Glutamatergic neuron (in vitro differentiated cells): ENCODE measurements at regions not wholly inside any gene's neighbourhood (a gene's known extent, or its start where the extent isn't known, plus 50 kb on each side); places are given as distances from the start of the nearest gene placed in this dataset.

Experiments
- DNase-seq: peaks from one replicate; pipeline ENCODE4 v3.0.0; 2022
- H3K27ac Mint-ChIP-seq: one replicate; pipeline ENCODE4 v1.8.0; 2020; ENCODE audit warnings: mild to moderate bottlenecking, mixed read lengths, inconsistent platforms; ENCODE audit not compliant: unreplicated experiment
- H3K27me3 Mint-ChIP-seq: one replicate; pipeline ENCODE4 v1.8.0; 2020; ENCODE audit warnings: mild to moderate bottlenecking, moderate library complexity, mixed read lengths, inconsistent platforms; ENCODE audit not compliant: unreplicated experiment
- H3K36me3 Mint-ChIP-seq: one replicate; pipeline ENCODE4 v1.8.0; 2020; ENCODE audit warnings: mild to moderate bottlenecking, mixed read lengths, inconsistent platforms; ENCODE audit not compliant: unreplicated experiment
- H3K4me1 Mint-ChIP-seq: one replicate; pipeline ENCODE4 v1.8.0; 2020; ENCODE audit warnings: mild to moderate bottlenecking, low read depth, mixed read lengths, inconsistent platforms; ENCODE audit not compliant: unreplicated experiment
- H3K4me3 Mint-ChIP-seq: one replicate; pipeline ENCODE4 v1.8.0; 2020; ENCODE audit warnings: mild to moderate bottlenecking, mixed read lengths, inconsistent platforms; ENCODE audit not compliant: unreplicated experiment
- H3K9me3 Mint-ChIP-seq: one replicate; pipeline ENCODE4 v1.8.0; 2020; ENCODE audit warnings: mild to moderate bottlenecking, moderate library complexity, mixed read lengths, inconsistent platforms; ENCODE audit not compliant: unreplicated experiment
- CTCF ChIP-seq: fragments of 200-600 bp; sonication (generic); IDR thresholded peaks from one replicate; pipeline ENCODE4 v1.5.0; 2021; ENCODE audit not compliant: partially characterized antibody, unreplicated experiment

DNA sequence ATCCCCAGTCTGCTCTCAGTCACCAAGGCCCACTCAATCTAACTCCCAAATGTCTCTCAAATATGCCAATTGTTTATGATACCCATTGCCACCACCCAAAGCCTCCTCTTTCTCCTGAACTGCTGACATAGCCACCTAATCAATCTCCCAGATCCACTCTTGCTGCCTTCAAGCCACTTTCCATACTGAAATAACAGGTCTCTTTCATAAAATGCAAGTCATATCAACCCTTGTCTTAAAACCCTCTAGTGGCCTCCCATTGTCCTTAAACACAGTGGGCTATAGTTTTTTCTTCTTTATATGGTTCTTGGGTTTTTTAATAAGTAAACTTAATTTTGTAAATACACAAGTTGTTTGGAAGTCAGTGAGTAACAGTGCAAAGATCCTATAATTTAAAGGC, 155.2 kb upstream of the ZC3H12C start:
- TF ChIP-seq CTCF = no peak
- no peaks in the 10 kb centered on the region for H3K27me3 Mint-ChIP-seq
- H3K4me1 Mint-ChIP-seq = no peaks in the 10 kb centered on the region
- no peak overlapping the region for H3K4me3 Mint-ChIP-seq
- H3K36me3 Mint-ChIP-seq = no peaks in the 10 kb centered on the region
- no peaks in the 10 kb centered on the region for H3K9me3 Mint-ChIP-seq
- no peak overlapping the region for H3K27ac Mint-ChIP-seq
- DNase-seq = no peak

- no peaks in the 10 kb centered on the region for H3K36me3 Mint-ChIP-seq
- no peak overlapping the region for H3K4me3 Mint-ChIP-seq
- peaks cover 2% of the 10 kb centered on the region for H3K27me3 Mint-ChIP-seq
- H3K9me3 Mint-ChIP-seq = no peaks in the 10 kb centered on the region
- H3K4me1 Mint-ChIP-seq = no peaks in the 10 kb centered on the region
- no peak for DNase-seq
- TF ChIP-seq CTCF = peak; percentile 51
- H3K27ac Mint-ChIP-seq = no peak overlapping the region
Observed at GRCh38 chr11:109939166-109939810, 153.9 kb upstream of the ZC3H12C start.

DNA sequence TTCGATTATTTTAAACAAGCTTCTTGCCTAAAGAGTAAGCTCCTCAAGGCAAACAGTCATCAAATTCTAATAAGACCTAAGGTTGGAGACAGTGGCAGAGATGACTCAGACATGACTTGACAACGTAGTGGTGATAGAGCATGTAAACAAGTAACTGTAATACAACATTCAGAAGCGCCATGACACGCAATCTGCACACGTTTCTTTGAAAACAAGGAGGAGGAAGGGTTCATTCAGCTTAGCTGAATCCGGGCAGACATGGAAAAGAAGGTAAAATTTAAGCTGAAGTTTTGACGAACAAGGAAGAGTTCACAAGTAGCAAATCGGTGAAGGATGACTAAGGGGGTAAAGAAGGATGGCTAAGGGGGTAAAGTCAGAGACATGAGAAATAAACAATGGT, 152.4 kb upstream of the ZC3H12C start:
- H3K4me1 Mint-ChIP-seq = peaks cover 3% of the 10 kb centered on the region
- H3K27ac Mint-ChIP-seq = no peak overlapping the region
- H3K36me3 Mint-ChIP-seq = no peaks in the 10 kb centered on the region
- H3K9me3 Mint-ChIP-seq = no peaks in the 10 kb centered on the region
- no peak overlapping the region for H3K4me3 Mint-ChIP-seq
- DNase-seq = no peak
- TF ChIP-seq CTCF = no peak
- H3K27me3 Mint-ChIP-seq = peaks cover 2% of the 10 kb centered on the region

GRCh38 chr11:109945626-109946321, 147.4 kb upstream of the ZC3H12C start:
- Mint-ChIP-seq H3K36me3 (no peaks in the 10 kb centered on the region), H3K27ac (peak overlapping the region; percentile 17), H3K4me3 (no peak overlapping the region), H3K4me1 (peaks cover 6% of the 10 kb centered on the region), H3K9me3 (peaks cover 3% of the 10 kb centered on the region), H3K27me3 (peaks cover 2% of the 10 kb centered on the region)
- no peak for TF ChIP-seq CTCF
- DNase-seq = no peak

DNA sequence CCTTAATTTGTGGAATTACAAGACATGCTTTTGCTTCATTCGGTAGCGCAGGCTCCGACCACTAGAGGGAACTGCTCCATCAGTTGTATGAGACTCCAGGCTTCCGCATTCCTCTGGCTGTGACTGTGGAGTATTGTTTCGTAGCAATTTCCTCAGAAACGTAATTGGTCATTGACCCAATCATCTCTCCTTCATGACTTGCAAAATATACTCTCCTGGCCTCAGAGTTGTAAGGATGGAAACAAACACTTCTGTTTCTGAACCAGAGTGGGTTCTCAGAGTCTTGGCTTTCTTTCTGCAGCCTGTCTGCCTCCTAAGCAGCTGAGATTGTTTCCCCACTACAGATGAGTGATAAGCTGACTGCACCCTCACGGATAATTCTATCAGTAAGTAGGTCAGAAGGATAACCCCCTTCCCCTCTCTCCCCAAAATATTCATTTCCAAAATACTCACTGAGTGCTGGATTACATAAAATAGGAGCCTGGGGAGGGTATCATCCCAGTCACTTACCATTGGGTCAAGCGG, 146.8 kb upstream of the ZC3H12C start:
- no peak overlapping the region for H3K27ac Mint-ChIP-seq
- no peak overlapping the region for H3K4me3 Mint-ChIP-seq

More for the DNA sequence above, 146.8 kb upstream of the ZC3H12C start:
- no peaks in the 10 kb centered on the region for H3K36me3 Mint-ChIP-seq
- peaks cover 3% of the 10 kb centered on the region for H3K9me3 Mint-ChIP-seq
- H3K27me3 Mint-ChIP-seq = peaks cover 2% of the 10 kb centered on the region
- peak; percentile 82 for TF ChIP-seq CTCF
- DNase-seq = peak; percentile 85
- peaks cover 6% of the 10 kb centered on the region for H3K4me1 Mint-ChIP-seq
